ENCODE measurements at regions not wholly inside any gene's neighbourhood (a gene's known extent, or its start where the extent isn't known, plus 50 kb on each side); places are given as distances from the start of the nearest gene placed in this dataset.

GRCh38 chrX:108900333-108900732 is 164.0 kb upstream of the IRS4 start:
- TF ChIP-seq CTCF (IDR thresholded peaks at IDR 0.05) (no peak), EZH2 (IDR thresholded peaks at IDR 0.05) (no peak)
